NCI-H82 (cell line): ENCODE measurements at regions not wholly inside any gene's neighbourhood (a gene's known extent, or its start where the extent isn't known, plus 50 kb on each side); places are given as distances from the start of the nearest gene placed in this dataset.

Source experiments
- DNase-seq: peaks from one replicate; lab custom pipeline; 2025; lab: John Stamatoyannopoulos, UW

- DNase-seq: peak; percentile 2
These were observed 235.4 kb downstream of the RAB28 start for GRCh38 chr4:13248621-13249298.

GRCh38 chr4:13246107-13246506, 238.0 kb downstream of the RAB28 start:
- no peak for DNase-seq

GRCh38 chr4:13244444-13244843, 239.7 kb downstream of the RAB28 start:
- DNase-seq: peak; percentile 62

GRCh38 chr4:13243152-13243551, 241.0 kb downstream of the RAB28 start:
- DNase-seq: no peak

GRCh38 chr4:13240066-13240465, 244.1 kb downstream of the RAB28 start:
- DNase-seq: peak; percentile 32

- no peak for DNase-seq
These were observed 245.2 kb downstream of the RAB28 start for GRCh38 chr4:13238936-13239335.

- no peak for DNase-seq
These were observed 247.7 kb downstream of the RAB28 start for GRCh38 chr4:13236485-13236884.

GRCh38 chr4:13233755-13234154, 250.4 kb downstream of the RAB28 start:
- no peak for DNase-seq

- no peak for DNase-seq
These were observed 264.2 kb downstream of the RAB28 start for GRCh38 chr4:13219971-13220370.

- no peak for DNase-seq
These were observed 265.7 kb downstream of the RAB28 start for GRCh38 chr4:13218326-13218958.

GRCh38 chr4:13215560-13215959, 268.6 kb downstream of the RAB28 start:
- DNase-seq: no peak

- DNase-seq: no peak
These were observed 271.2 kb downstream of the RAB28 start for GRCh38 chr4:13212936-13213335.

- no peak for DNase-seq
These were observed 274.5 kb downstream of the RAB28 start for GRCh38 chr4:13209600-13209999.

GRCh38 chr4:13208558-13209193, 275.5 kb downstream of the RAB28 start:
- no peak for DNase-seq

- no peak for DNase-seq
These were observed 276.9 kb downstream of the RAB28 start for GRCh38 chr4:13207226-13207625.

- no peak for DNase-seq
These were observed 281.0 kb downstream of the RAB28 start for GRCh38 chr4:13203101-13203500.

GRCh38 chr4:13202701-13203100, 281.4 kb downstream of the RAB28 start:
- no peak for DNase-seq

- no peak for DNase-seq
These were observed 282.9 kb downstream of the RAB28 start for GRCh38 chr4:13201241-13201640.

- DNase-seq: no peak
These were observed 287.4 kb downstream of the RAB28 start for GRCh38 chr4:13196721-13197120.

GRCh38 chr4:13193662-13194061, 290.5 kb downstream of the RAB28 start:
- DNase-seq: no peak

- no peak for DNase-seq
These were observed 293.9 kb downstream of the RAB28 start for GRCh38 chr4:13190093-13190721.

GRCh38 chr4:13184199-13184598, 299.9 kb downstream of the RAB28 start:
- no peak for DNase-seq

GRCh38 chr4:13182133-13182532, 302.0 kb downstream of the RAB28 start:
- no peak for DNase-seq
